ENCODE measurements at regions not wholly inside any gene's neighbourhood (a gene's known extent, or its start where the extent isn't known, plus 50 kb on each side); places are given as distances from the start of the nearest gene placed in this dataset.

DNA sequence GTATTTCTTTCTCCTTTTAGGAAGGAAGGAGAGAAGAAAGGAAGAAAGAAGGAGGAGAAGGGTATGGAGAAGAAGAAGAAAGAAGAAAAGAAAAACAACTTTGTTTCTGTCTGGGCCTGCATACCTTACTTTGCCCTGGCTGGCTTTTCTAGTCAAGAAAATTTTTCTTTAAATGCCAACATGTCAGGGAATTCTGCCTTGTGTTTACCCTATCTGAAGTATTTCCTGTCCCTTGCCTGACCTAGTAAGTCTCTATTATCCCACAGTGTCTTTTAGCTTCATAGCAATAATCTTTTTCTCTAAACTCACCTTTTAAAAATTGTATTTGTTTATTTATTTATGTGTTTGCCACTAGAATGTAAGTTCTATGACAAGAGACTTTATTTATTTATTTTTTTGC, 1864.1 kb downstream of the EFNA5 start:
- Mint-ChIP-seq H3K27ac (no peak overlapping the region), H3K9me3 (peaks cover 16% of the 10 kb centered on the region), H3K4me3 (no peak overlapping the region), H3K27me3 (ENCODE audit: insufficient read depth) (no peaks in the 10 kb centered on the region), H3K36me3 (ENCODE audit: low read depth) (peaks cover 7% of the 10 kb centered on the region), H3K4me1 (no peaks in the 10 kb centered on the region)
- Histone ChIP-seq H3K27ac (ENCODE audit: low read depth, low read length) (no peak overlapping the region), H3K9ac (ENCODE audit: extremely low read depth, low read length, poor library complexity, severe bottlenecking) (no peak overlapping the region), H3K9me3 (ENCODE audit: control insufficient read depth, low read length) (peaks cover 21% of the 10 kb centered on the region), H3K36me3 (ENCODE audit: control insufficient read depth, insufficient read depth, low read length) (no peaks in the 10 kb centered on the region), H3K4me1 (ENCODE audit: control insufficient read depth, insufficient read depth, low read length) (no peaks in the 10 kb centered on the region), H3K27me3 (ENCODE audit: control insufficient read depth, insufficient read depth, low read length, poor library complexity, severe bottlenecking) (no peaks in the 10 kb centered on the region), H3K4me3 (ENCODE audit: low read length) (no peak overlapping the region)
- no peak for TF ChIP-seq CTCF (conservative IDR thresholded peaks at IDR 0.05)
- no peak for DNase-seq

DNA sequence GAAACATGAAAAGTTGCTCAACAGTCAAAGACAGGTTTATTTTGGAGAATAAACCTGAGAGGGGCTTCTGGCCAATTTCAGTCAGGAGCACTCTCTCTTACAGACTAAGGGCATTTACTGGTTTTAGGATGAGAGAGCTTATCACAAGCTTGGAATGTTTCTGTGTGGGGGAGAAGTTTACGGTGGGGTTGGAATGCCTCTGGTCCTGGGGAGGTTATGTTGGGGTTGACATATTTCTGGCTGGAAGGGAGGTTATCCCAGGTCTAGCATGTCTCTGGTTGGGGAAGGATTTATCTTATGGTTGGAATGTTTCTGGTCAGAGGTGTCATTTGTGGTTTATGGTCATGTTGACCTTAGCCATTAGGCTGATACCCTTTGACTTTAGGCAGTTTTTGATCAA, 1867.3 kb downstream of the EFNA5 start:
- peaks cover 16% of the 10 kb centered on the region for H3K9me3 Mint-ChIP-seq
- H3K4me3 ChIP-seq (ENCODE audit: low read length), result no peak overlapping the region
- H3K4me3 Mint-ChIP-seq, result no peak overlapping the region
- no peaks in the 10 kb centered on the region for H3K36me3 ChIP-seq (ENCODE audit: control insufficient read depth, insufficient read depth, low read length)
- no peaks in the 10 kb centered on the region for H3K27me3 ChIP-seq (ENCODE audit: control insufficient read depth, insufficient read depth, low read length, poor library complexity, severe bottlenecking)
- WGBS, 2 experiments (ENCODE audit: insufficient coverage in 1 of 2, insufficient read length in 1 of 2), result 93 to 100% methylated on average over 1 of the region's 1 CpG
- H3K9ac ChIP-seq (ENCODE audit: extremely low read depth, low read length, poor library complexity, severe bottlenecking), result no peak overlapping the region
- no peak overlapping the region for H3K27ac ChIP-seq (ENCODE audit: low read depth, low read length)
- no peaks in the 10 kb centered on the region for H3K27me3 Mint-ChIP-seq (ENCODE audit: insufficient read depth)
- no peaks in the 10 kb centered on the region for H3K4me1 ChIP-seq (ENCODE audit: control insufficient read depth, insufficient read depth, low read length)
- no peak overlapping the region for H3K27ac Mint-ChIP-seq
- no peaks in the 10 kb centered on the region for H3K4me1 Mint-ChIP-seq
- H3K36me3 Mint-ChIP-seq (ENCODE audit: low read depth), result peaks cover 7% of the 10 kb centered on the region
- peaks cover 21% of the 10 kb centered on the region for H3K9me3 ChIP-seq (ENCODE audit: control insufficient read depth, low read length)
- TF ChIP-seq CTCF (conservative IDR thresholded peaks at IDR 0.05), result no peak
- DNase-seq, result no peak

- H3K9ac ChIP-seq (ENCODE audit: extremely low read depth, low read length, poor library complexity, severe bottlenecking), result no peak overlapping the region
- H3K9me3 ChIP-seq (ENCODE audit: control insufficient read depth, low read length), result no peaks in the 10 kb centered on the region
- no peaks in the 10 kb centered on the region for H3K4me1 ChIP-seq (ENCODE audit: control insufficient read depth, insufficient read depth, low read length)
- no peaks in the 10 kb centered on the region for H3K36me3 ChIP-seq (ENCODE audit: control insufficient read depth, insufficient read depth, low read length)
- TF ChIP-seq CTCF (conservative IDR thresholded peaks at IDR 0.05), result no peak
- no peak overlapping the region for H3K27ac Mint-ChIP-seq
- no peaks in the 10 kb centered on the region for H3K4me1 Mint-ChIP-seq
- H3K27me3 Mint-ChIP-seq (ENCODE audit: insufficient read depth), result no peaks in the 10 kb centered on the region
- no peaks in the 10 kb centered on the region for H3K9me3 Mint-ChIP-seq
- WGBS, 2 experiments (ENCODE audit: insufficient coverage in 1 of 2, insufficient read length in 1 of 2), result 85% methylated on average over 3 of the region's 3 CpGs; no CpG with 5 or more reads in 1 of the 2 experiments
- no peak overlapping the region for H3K27ac ChIP-seq (ENCODE audit: low read depth, low read length)
- no peak overlapping the region for H3K4me3 ChIP-seq (ENCODE audit: low read length)
- H3K4me3 Mint-ChIP-seq, result no peak overlapping the region
- H3K36me3 Mint-ChIP-seq (ENCODE audit: low read depth), result no peaks in the 10 kb centered on the region
- no peaks in the 10 kb centered on the region for H3K27me3 ChIP-seq (ENCODE audit: control insufficient read depth, insufficient read depth, low read length, poor library complexity, severe bottlenecking)
- DNase-seq, result no peak
These were observed 1876.2 kb downstream of the EFNA5 start for GRCh38 chr5:105794578-105794977.

All from endodermal cell (in vitro differentiated cells).